ENCODE measurements at regions not wholly inside any gene's neighbourhood (a gene's known extent, or its start where the extent isn't known, plus 50 kb on each side); places are given as distances from the start of the nearest gene placed in this dataset.
A peak's percentile ranks its signal among the peaks of the same experiment; 100 is the strongest.

GRCh38 chr9:18075253-18075952 is 398.6 kb upstream of the ADAMTSL1 start:
- DNase-seq (ENCODE audit: low spot score), result no peak

- no peak for DNase-seq (ENCODE audit: low spot score)
Measured at GRCh38 chr9:18077941-18078678, 395.8 kb upstream of the ADAMTSL1 start.

- DNase-seq (ENCODE audit: low spot score), result no peak
Measured at GRCh38 chr9:18092138-18092537, 381.8 kb upstream of the ADAMTSL1 start.

- DNase-seq (ENCODE audit: low spot score), result peak; percentile 5
Measured at GRCh38 chr9:18106006-18106560, 367.9 kb upstream of the ADAMTSL1 start.

- no peak for DNase-seq (ENCODE audit: low spot score)
Measured at GRCh38 chr9:18109675-18110074, 364.3 kb upstream of the ADAMTSL1 start.

GRCh38 chr9:18111146-18111545 is 362.8 kb upstream of the ADAMTSL1 start:
- no peak for DNase-seq (ENCODE audit: low spot score)

- DNase-seq (ENCODE audit: low spot score), result no peak
Measured at GRCh38 chr9:18114559-18115475, 359.1 kb upstream of the ADAMTSL1 start.

GRCh38 chr9:18118268-18118667 is 355.7 kb upstream of the ADAMTSL1 start:
- no peak for DNase-seq (ENCODE audit: low spot score)

GRCh38 chr9:18122171-18122570 is 351.8 kb upstream of the ADAMTSL1 start:
- DNase-seq (ENCODE audit: low spot score), result no peak

GRCh38 chr9:18124760-18125159 is 349.2 kb upstream of the ADAMTSL1 start:
- no peak for DNase-seq (ENCODE audit: low spot score)

- no peak for DNase-seq (ENCODE audit: low spot score)
Measured at GRCh38 chr9:18126831-18127498, 347.0 kb upstream of the ADAMTSL1 start.

GRCh38 chr9:18127499-18127875 is 346.5 kb upstream of the ADAMTSL1 start:
- no peak for DNase-seq (ENCODE audit: low spot score)

GRCh38 chr9:18129809-18130334 is 344.1 kb upstream of the ADAMTSL1 start:
- DNase-seq (ENCODE audit: low spot score), result no peak

- no peak for DNase-seq (ENCODE audit: low spot score)
Measured at GRCh38 chr9:18136354-18136994, 337.5 kb upstream of the ADAMTSL1 start.

GRCh38 chr9:18137815-18138214 is 336.1 kb upstream of the ADAMTSL1 start:
- DNase-seq (ENCODE audit: low spot score), result no peak

GRCh38 chr9:18138656-18139055 is 335.3 kb upstream of the ADAMTSL1 start:
- no peak for DNase-seq (ENCODE audit: low spot score)

- DNase-seq (ENCODE audit: low spot score), result no peak
Measured at GRCh38 chr9:18141681-18142080, 332.3 kb upstream of the ADAMTSL1 start.

- DNase-seq (ENCODE audit: low spot score), result no peak
Measured at GRCh38 chr9:18143073-18143745, 330.7 kb upstream of the ADAMTSL1 start.

- no peak for DNase-seq (ENCODE audit: low spot score)
Measured at GRCh38 chr9:18146329-18146728, 327.6 kb upstream of the ADAMTSL1 start.

- DNase-seq (ENCODE audit: low spot score), result no peak
Measured at GRCh38 chr9:18149471-18150011, 324.4 kb upstream of the ADAMTSL1 start.
